ENCODE measurements at regions not wholly inside any gene's neighbourhood (a gene's known extent, or its start where the extent isn't known, plus 50 kb on each side); places are given as distances from the start of the nearest gene placed in this dataset.
"Not testable (repeated sequence)": the region's sequence is repeated elsewhere in the genome, so short reads cannot be mapped to it uniquely, and the experiment has no call there.

GRCh38 chr4:126762663-126763247 lies 870.0 kb upstream of the INTU start:
- no peaks in the 10 kb centered on the region for H3K4me1 ChIP-seq (ENCODE audit: low read length)
- H3K4me2 ChIP-seq (ENCODE audit: low read length) = no peak overlapping the region
- H3K27me3 ChIP-seq (ENCODE audit: low read depth, low read length) = no peaks in the 10 kb centered on the region
- H3K27ac ChIP-seq (ENCODE audit: low read length) = no peak overlapping the region
- no peak overlapping the region for H2AFZ ChIP-seq (ENCODE audit: low read depth, low read length)
- TF ChIP-seq EZH2phosphoT487 (IDR thresholded peaks at IDR 0.05; ENCODE audit: low read depth) = no peak
- TF ChIP-seq, protein P1, sequence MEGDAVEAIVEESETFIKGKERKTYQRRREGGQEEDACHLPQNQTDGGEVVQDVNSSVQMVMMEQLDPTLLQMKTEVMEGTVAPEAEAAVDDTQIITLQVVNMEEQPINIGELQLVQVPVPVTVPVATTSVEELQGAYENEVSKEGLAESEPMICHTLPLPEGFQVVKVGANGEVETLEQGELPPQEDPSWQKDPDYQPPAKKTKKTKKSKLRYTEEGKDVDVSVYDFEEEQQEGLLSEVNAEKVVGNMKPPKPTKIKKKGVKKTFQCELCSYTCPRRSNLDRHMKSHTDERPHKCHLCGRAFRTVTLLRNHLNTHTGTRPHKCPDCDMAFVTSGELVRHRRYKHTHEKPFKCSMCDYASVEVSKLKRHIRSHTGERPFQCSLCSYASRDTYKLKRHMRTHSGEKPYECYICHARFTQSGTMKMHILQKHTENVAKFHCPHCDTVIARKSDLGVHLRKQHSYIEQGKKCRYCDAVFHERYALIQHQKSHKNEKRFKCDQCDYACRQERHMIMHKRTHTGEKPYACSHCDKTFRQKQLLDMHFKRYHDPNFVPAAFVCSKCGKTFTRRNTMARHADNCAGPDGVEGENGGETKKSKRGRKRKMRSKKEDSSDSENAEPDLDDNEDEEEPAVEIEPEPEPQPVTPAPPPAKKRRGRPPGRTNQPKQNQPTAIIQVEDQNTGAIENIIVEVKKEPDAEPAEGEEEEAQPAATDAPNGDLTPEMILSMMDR (IDR thresholded peaks at IDR 0.05; ENCODE audit: low read depth, low read length) = no peak
- no peak overlapping the region for H3K9ac ChIP-seq (ENCODE audit: low read length)
- H3K36me3 ChIP-seq (replicated peaks; ENCODE audit: low read depth, low read length) = no peaks in the 10 kb centered on the region
- no peaks in the 10 kb centered on the region for H3K79me2 ChIP-seq (ENCODE audit: low read length)
- H4K20me1 ChIP-seq (ENCODE audit: insufficient read depth, low read length) = no peaks in the 10 kb centered on the region
- no peak overlapping the region for H3K4me3 ChIP-seq (ENCODE audit: low read length)
- no peaks in the 10 kb centered on the region for H3K9me3 ChIP-seq (ENCODE audit: insufficient read depth, low read length)

GRCh38 chr4:126766241-126766640 lies 866.5 kb upstream of the INTU start:
- no peaks in the 10 kb centered on the region for H3K79me2 ChIP-seq (ENCODE audit: low read length)
- H3K9me3 ChIP-seq (ENCODE audit: insufficient read depth, low read length) = no peaks in the 10 kb centered on the region
- H3K9ac ChIP-seq (ENCODE audit: low read length) = no peak overlapping the region
- H2AFZ ChIP-seq (ENCODE audit: low read depth, low read length) = no peak overlapping the region
- H3K4me2 ChIP-seq (ENCODE audit: low read length) = no peak overlapping the region
- no peak overlapping the region for H3K27ac ChIP-seq (ENCODE audit: low read length)
- TF ChIP-seq, protein P1 (IDR thresholded peaks at IDR 0.05; ENCODE audit: low read depth, low read length) = no peak
- no peak for TF ChIP-seq EZH2phosphoT487 (IDR thresholded peaks at IDR 0.05; ENCODE audit: low read depth)
- no peaks in the 10 kb centered on the region for H3K36me3 ChIP-seq (replicated peaks; ENCODE audit: low read depth, low read length)
- H4K20me1 ChIP-seq (ENCODE audit: insufficient read depth, low read length) = no peaks in the 10 kb centered on the region
- no peaks in the 10 kb centered on the region for H3K27me3 ChIP-seq (ENCODE audit: low read depth, low read length)
- no peak overlapping the region for H3K4me3 ChIP-seq (ENCODE audit: low read length)
- no peaks in the 10 kb centered on the region for H3K4me1 ChIP-seq (ENCODE audit: low read length)

DNA sequence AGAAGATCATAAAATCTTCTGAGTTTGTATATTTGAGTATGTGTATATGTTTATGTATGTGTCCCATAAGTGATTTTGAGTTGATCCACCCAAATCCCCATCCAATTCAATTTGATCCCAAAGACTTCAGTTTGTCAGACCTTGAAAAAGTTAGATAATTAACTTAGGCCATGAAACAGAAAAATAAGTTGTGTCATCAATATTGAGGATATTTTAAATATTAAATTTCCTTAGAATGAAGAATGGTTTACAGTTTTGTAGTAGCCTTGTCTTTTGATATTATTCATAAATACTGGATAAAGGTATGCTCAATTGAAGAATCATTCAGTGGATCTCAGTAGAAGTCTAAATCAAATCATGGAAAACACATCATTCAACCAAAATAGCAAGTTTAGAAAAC lies 864.4 kb upstream of the INTU start:
- Histone ChIP-seq H4K20me1 (ENCODE audit: insufficient read depth, low read length) (no peaks in the 10 kb centered on the region), H3K4me1 (ENCODE audit: low read length) (no peaks in the 10 kb centered on the region), H3K9ac (ENCODE audit: low read length) (no peak overlapping the region), H3K27me3 (ENCODE audit: low read depth, low read length) (no peaks in the 10 kb centered on the region), H3K9me3 (ENCODE audit: insufficient read depth, low read length) (no peaks in the 10 kb centered on the region), H3K4me3 (ENCODE audit: low read length) (no peak overlapping the region), H3K36me3 (replicated peaks; ENCODE audit: low read depth, low read length) (no peaks in the 10 kb centered on the region), H3K27ac (ENCODE audit: low read length) (no peak overlapping the region), H3K79me2 (ENCODE audit: low read length) (no peaks in the 10 kb centered on the region), H2AFZ (ENCODE audit: low read depth, low read length) (no peak overlapping the region), H3K4me2 (ENCODE audit: low read length) (no peak overlapping the region)
- no peak for TF ChIP-seq EZH2phosphoT487 (IDR thresholded peaks at IDR 0.05; ENCODE audit: low read depth)
- TF ChIP-seq, protein P1 (IDR thresholded peaks at IDR 0.05; ENCODE audit: low read depth, low read length) = no peak

- not testable (repeated sequence) for H3K4me1 ChIP-seq (ENCODE audit: low read length); H3K4me2 ChIP-seq (ENCODE audit: low read length)
Observed at GRCh38 chr4:126770811-126771553, 861.8 kb upstream of the INTU start.

DNA sequence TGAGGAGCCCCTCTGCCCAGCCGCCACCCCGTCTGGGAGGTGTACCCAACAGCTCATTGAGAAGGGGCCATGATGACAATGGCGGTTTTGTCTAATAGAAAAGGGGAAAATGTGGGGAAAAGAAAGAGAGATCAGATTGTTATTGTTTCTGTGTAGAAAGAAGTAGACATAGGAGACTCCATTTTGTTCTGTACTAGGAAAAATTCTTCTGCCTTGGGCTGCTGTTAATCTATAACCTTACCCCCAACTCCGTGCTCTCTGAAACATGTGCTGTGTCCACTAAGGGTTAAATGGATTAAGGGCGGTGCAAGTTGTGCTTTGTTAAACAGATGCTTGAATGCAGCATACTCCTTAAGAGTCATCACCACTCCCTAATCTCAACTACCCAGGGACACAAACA lies 861.1 kb upstream of the INTU start:
- H2AFZ ChIP-seq (ENCODE audit: low read depth, low read length); H3K27ac ChIP-seq (ENCODE audit: low read length); H3K79me2 ChIP-seq (ENCODE audit: low read length); H3K9me3 ChIP-seq (ENCODE audit: insufficient read depth, low read length); H3K4me1 ChIP-seq (ENCODE audit: low read length); H3K36me3 ChIP-seq (replicated peaks; ENCODE audit: low read depth, low read length); H3K4me3 ChIP-seq (ENCODE audit: low read length); H4K20me1 ChIP-seq (ENCODE audit: insufficient read depth, low read length); H3K4me2 ChIP-seq (ENCODE audit: low read length); H3K27me3 ChIP-seq (ENCODE audit: low read depth, low read length); H3K9ac ChIP-seq (ENCODE audit: low read length): not testable (repeated sequence)

More at GRCh38 chr4:126770811-126771553, 861.8 kb upstream of the INTU start:
- H3K27ac ChIP-seq (ENCODE audit: low read length); H4K20me1 ChIP-seq (ENCODE audit: insufficient read depth, low read length); H2AFZ ChIP-seq (ENCODE audit: low read depth, low read length); H3K9ac ChIP-seq (ENCODE audit: low read length); H3K36me3 ChIP-seq (replicated peaks; ENCODE audit: low read depth, low read length); H3K4me3 ChIP-seq (ENCODE audit: low read length); H3K9me3 ChIP-seq (ENCODE audit: insufficient read depth, low read length); H3K79me2 ChIP-seq (ENCODE audit: low read length); H3K27me3 ChIP-seq (ENCODE audit: low read depth, low read length): not testable (repeated sequence)
